ENCODE measurements at regions not wholly inside any gene's neighbourhood (a gene's known extent, or its start where the extent isn't known, plus 50 kb on each side); places are given as distances from the start of the nearest gene placed in this dataset.
"Not testable (repeated sequence)": the region's sequence is repeated elsewhere in the genome, so short reads cannot be mapped to it uniquely, and the experiment has no call there.

- not testable (repeated sequence) for DNase-seq (ENCODE audit: low spot score)
Measured at GRCh38 chr14:53216478-53216877, 63.4 kb upstream of the DDHD1 start.

GRCh38 chr14:53215101-53215500, 62.0 kb upstream of the DDHD1 start:
- DNase-seq (ENCODE audit: low spot score) = no peak

- no peak for DNase-seq (ENCODE audit: low spot score)
Measured at GRCh38 chr14:53214384-53214783, 61.3 kb upstream of the DDHD1 start.

GRCh38 chr14:53213761-53214160, 60.6 kb upstream of the DDHD1 start:
- no peak for DNase-seq (ENCODE audit: low spot score)

GRCh38 chr14:53209370-53209769, 56.2 kb upstream of the DDHD1 start:
- no peak for DNase-seq (ENCODE audit: low spot score)

All from ecto neural progenitor cell (in vitro differentiated cells).